ENCODE measurements at regions not wholly inside any gene's neighbourhood (a gene's known extent, or its start where the extent isn't known, plus 50 kb on each side); places are given as distances from the start of the nearest gene placed in this dataset.

DNA sequence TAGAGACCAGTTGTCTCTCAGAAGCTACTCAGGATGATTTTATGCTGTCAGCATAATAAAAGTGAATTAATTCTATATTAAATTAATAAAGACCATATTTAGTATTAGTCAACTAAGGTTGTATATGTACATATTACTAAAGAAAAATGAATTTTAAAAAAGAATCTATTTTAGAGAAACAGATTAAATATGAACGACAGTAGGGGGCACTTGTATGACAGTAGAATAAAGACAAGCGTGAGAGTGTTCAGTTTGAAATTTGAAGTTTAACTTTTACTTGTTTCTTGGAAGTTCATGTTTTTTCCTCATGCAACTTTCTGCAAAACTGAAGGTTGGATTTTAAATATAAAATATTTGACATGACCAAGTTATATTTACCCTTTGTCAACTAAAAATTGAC lies 67.9 kb upstream of the MACF1 start:
- ChIA-PET CTCF (no interaction called here), POLR2A (ENCODE audit: low non-redundant PET) (no interaction called here)
- intact Hi-C loops (cut with micrococcal nuclease; ENCODE audit: unreplicated experiment), result no loop called here
- Histone ChIP-seq H3K27me3 (replicated peaks; ENCODE audit: insufficient read depth, low read depth, low read length, poor library complexity) (no peaks in the 10 kb centered on the region), H3K9me3 (ENCODE audit: low read depth, low read length, poor library complexity, severe bottlenecking) (no peaks in the 10 kb centered on the region), H3K4me3 (ENCODE audit: low read depth, low read length, poor library complexity, severe bottlenecking) (no peak overlapping the region), H3K27ac (ENCODE audit: low read depth, low read length, poor library complexity, severe bottlenecking) (no peak overlapping the region), H3K4me1 (ENCODE audit: insufficient read depth, low read length, poor library complexity, severe bottlenecking) (peaks cover 52% of the 10 kb centered on the region), H3K36me3 (ENCODE audit: insufficient read depth, low read length, poor library complexity, severe bottlenecking) (no peaks in the 10 kb centered on the region)
- BruUV-seq (replicated peaks), result no TSS peak
- TF ChIP-seq, protein P1, sequence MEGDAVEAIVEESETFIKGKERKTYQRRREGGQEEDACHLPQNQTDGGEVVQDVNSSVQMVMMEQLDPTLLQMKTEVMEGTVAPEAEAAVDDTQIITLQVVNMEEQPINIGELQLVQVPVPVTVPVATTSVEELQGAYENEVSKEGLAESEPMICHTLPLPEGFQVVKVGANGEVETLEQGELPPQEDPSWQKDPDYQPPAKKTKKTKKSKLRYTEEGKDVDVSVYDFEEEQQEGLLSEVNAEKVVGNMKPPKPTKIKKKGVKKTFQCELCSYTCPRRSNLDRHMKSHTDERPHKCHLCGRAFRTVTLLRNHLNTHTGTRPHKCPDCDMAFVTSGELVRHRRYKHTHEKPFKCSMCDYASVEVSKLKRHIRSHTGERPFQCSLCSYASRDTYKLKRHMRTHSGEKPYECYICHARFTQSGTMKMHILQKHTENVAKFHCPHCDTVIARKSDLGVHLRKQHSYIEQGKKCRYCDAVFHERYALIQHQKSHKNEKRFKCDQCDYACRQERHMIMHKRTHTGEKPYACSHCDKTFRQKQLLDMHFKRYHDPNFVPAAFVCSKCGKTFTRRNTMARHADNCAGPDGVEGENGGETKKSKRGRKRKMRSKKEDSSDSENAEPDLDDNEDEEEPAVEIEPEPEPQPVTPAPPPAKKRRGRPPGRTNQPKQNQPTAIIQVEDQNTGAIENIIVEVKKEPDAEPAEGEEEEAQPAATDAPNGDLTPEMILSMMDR (conservative IDR thresholded peaks at IDR 0.05; ENCODE audit: low read depth, low read length), result peak; percentile 38; the same call in 1 of the 2 replicates
- TF ChIP-seq EZH2 (IDR thresholded peaks at IDR 0.05; ENCODE audit: borderline replicate concordance, low read depth, low read length, poor library complexity, severe bottlenecking), result no peak
- no peak for DNase-seq (ENCODE audit: low spot score)

DNA sequence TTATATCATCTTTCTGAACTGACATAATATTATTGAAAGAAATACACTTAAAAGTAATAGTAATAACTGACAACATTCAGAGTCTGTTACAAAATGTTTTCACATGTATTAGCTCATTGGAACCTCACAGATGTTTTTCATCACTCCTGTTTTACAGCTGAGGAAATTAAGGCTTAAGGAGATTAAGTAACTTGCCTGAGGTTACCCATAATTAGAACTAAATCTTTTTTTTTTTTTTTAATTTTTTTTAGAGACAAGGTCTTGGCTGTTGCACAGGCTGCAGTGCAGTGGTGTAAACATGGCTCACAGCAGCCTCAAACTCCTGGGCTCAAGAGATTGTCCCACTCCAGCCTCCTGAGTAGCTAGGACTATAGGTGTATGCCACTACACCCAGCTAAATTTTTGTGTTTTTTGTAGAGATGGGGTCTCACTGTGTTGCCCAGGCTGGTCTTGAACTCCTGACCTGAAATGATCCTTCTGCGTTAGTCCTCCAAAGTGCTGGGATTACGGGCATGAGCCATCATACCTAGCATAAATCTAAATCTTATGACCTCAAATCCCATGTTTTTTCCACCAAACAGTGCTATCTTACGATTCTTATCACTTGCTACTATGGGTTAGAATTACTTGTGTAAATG lies 64.7 kb upstream of the MACF1 start:
- TF ChIP-seq EZH2 (IDR thresholded peaks at IDR 0.05; ENCODE audit: borderline replicate concordance, low read depth, low read length, poor library complexity, severe bottlenecking), result no peak
- TF ChIP-seq, protein P1 (conservative IDR thresholded peaks at IDR 0.05; ENCODE audit: low read depth, low read length), result no peak
- Histone ChIP-seq H3K4me1 (ENCODE audit: insufficient read depth, low read length, poor library complexity, severe bottlenecking) (peaks cover 31% of the 10 kb centered on the region), H3K27ac (ENCODE audit: low read depth, low read length, poor library complexity, severe bottlenecking) (no peak overlapping the region), H3K9me3 (ENCODE audit: low read depth, low read length, poor library complexity, severe bottlenecking) (no peaks in the 10 kb centered on the region), H3K27me3 (replicated peaks; ENCODE audit: insufficient read depth, low read depth, low read length, poor library complexity) (no peaks in the 10 kb centered on the region), H3K36me3 (ENCODE audit: insufficient read depth, low read length, poor library complexity, severe bottlenecking) (no peaks in the 10 kb centered on the region), H3K4me3 (ENCODE audit: low read depth, low read length, poor library complexity, severe bottlenecking) (no peak overlapping the region)
- CTCF ChIA-PET, result interaction anchor here (1.2 kb wide), 1 partner anchor 52 kb away, joined by 4 read pairs; no protein-coding TSS in a partner anchor
- intact Hi-C loops (cut with micrococcal nuclease; ENCODE audit: unreplicated experiment), result no loop called here
- POLR2A ChIA-PET (ENCODE audit: low non-redundant PET), result interaction anchor here (0.6 to 0.7 kb wide), 2 partner anchors 383 to 1099 kb away, joined by 3 to 5 read pairs; no protein-coding TSS in a partner anchor
- peak; percentile 78 for DNase-seq (ENCODE audit: low spot score)
- BruUV-seq (replicated peaks), result no TSS peak

DNA sequence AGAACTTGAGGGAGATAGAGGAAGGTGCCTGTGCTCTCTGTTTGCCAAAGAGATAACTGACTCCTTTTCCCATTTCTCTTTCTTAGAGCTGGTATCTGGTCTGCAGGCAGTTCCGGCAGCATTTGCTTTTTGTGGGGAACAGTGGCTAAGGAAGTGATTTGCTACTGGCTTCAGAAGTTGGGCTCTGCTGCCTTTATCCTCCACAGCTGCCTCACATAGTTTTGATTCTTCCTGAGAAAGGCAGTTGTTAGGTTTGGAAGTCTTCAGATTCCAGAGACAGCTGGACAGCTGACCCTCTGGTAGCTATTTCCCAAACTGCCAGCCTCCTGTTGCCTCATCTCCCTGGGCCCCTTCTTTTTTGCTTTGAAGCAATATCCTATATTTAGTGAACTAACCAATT lies 62.6 kb upstream of the MACF1 start:
- ChIA-PET CTCF (interaction anchor here (0.5 to 0.6 kb wide), 2 partner anchors 44 to 1682 kb away, joined by 4 read pairs; no protein-coding TSS in a partner anchor), POLR2A (ENCODE audit: low non-redundant PET) (no interaction called here)
- peaks cover 30% of the 10 kb centered on the region for H3K4me1 ChIP-seq (ENCODE audit: insufficient read depth, low read length, poor library complexity, severe bottlenecking)
- TF ChIP-seq, protein P1 (conservative IDR thresholded peaks at IDR 0.05; ENCODE audit: low read depth, low read length), result no peak
- TF ChIP-seq EZH2 (IDR thresholded peaks at IDR 0.05; ENCODE audit: borderline replicate concordance, low read depth, low read length, poor library complexity, severe bottlenecking), result no peak
- no peaks in the 10 kb centered on the region for H3K9me3 ChIP-seq (ENCODE audit: low read depth, low read length, poor library complexity, severe bottlenecking)
- intact Hi-C loops (cut with micrococcal nuclease; ENCODE audit: unreplicated experiment), result no loop called here
- no peak overlapping the region for H3K27ac ChIP-seq (ENCODE audit: low read depth, low read length, poor library complexity, severe bottlenecking)
- no peaks in the 10 kb centered on the region for H3K27me3 ChIP-seq (replicated peaks; ENCODE audit: insufficient read depth, low read depth, low read length, poor library complexity)
- no peak for DNase-seq (ENCODE audit: low spot score)
- no peak overlapping the region for H3K4me3 ChIP-seq (ENCODE audit: low read depth, low read length, poor library complexity, severe bottlenecking)
- H3K36me3 ChIP-seq (ENCODE audit: insufficient read depth, low read length, poor library complexity, severe bottlenecking), result no peaks in the 10 kb centered on the region
- no TSS peak for BruUV-seq (replicated peaks)
